MM.1S (cell line): ENCODE measurements at regions not wholly inside any gene's neighbourhood (a gene's known extent, or its start where the extent isn't known, plus 50 kb on each side); places are given as distances from the start of the nearest gene placed in this dataset.

ENCODE experiments used
- DNase-seq: peaks from one replicate; pipeline ENCODE4 v3.0.0-alpha.2; 2015
- H2AFZ ChIP-seq: fragments of 300-600 bp; sonication (generic); 2 replicates; pipeline ENCODE4 v1.6.0; 2016; ENCODE audit warnings: antibody characterized with exemption, low read length
- H3F3A ChIP-seq: fragments of 300-600 bp; sonication (generic); 2 replicates; pipeline ENCODE4 v1.6.1; 2016; ENCODE audit warnings: mild to moderate bottlenecking, antibody characterized with exemption, low read length, moderate library complexity, mixed read lengths; ENCODE audit not compliant: insufficient read depth
- H3K27ac ChIP-seq: fragments of 300-600 bp; sonication (generic); 2 replicates; pipeline ENCODE4 v1.5.1; 2016; ENCODE audit warnings: mild to moderate bottlenecking, low read length
- H3K27me3 ChIP-seq: fragments of 300-600 bp; sonication (generic); replicated peaks from 2 replicates; pipeline ENCODE4 v1.6.0; 2016; ENCODE audit warnings: low read length; ENCODE audit not compliant: insufficient read depth
- H3K36me3 ChIP-seq: fragments of 300-600 bp; sonication (generic); replicated peaks from 2 replicates; pipeline ENCODE4 v1.6.1; 2016; ENCODE audit warnings: mild to moderate bottlenecking, low read length, mixed read lengths; ENCODE audit not compliant: insufficient read depth
- H3K4me1 ChIP-seq: fragments of 300-600 bp; sonication (generic); 2 replicates; pipeline ENCODE4 v1.6.1; 2016; ENCODE audit warnings: low read length, mixed read lengths
- H3K4me2 ChIP-seq: fragments of 300-600 bp; sonication (generic); 2 replicates; pipeline ENCODE4 v1.6.0; 2016; ENCODE audit warnings: low read depth, low read length
- H3K4me3 ChIP-seq: fragments of 300-600 bp; sonication (generic); 2 replicates; pipeline ENCODE4 v1.5.1; 2016; ENCODE audit warnings: low read length, mixed read lengths
- H3K79me2 ChIP-seq: fragments of 300-600 bp; sonication (generic); 2 replicates; pipeline ENCODE4 v1.6.1; 2016; ENCODE audit warnings: mixed run types, low read length, mixed read lengths
- H3K9ac ChIP-seq: fragments of 300-600 bp; sonication (generic); 2 replicates; pipeline ENCODE4 v1.6.1; 2016; ENCODE audit warnings: low read length, mixed read lengths
- H3K9me2 ChIP-seq: fragments of 300-600 bp; sonication (generic); replicated peaks from 2 replicates; pipeline ENCODE4 v1.6.1; 2016; ENCODE audit warnings: mild to moderate bottlenecking, low read length, mixed read lengths; ENCODE audit not compliant: insufficient read depth
- H3K9me3 ChIP-seq: fragments of 300-600 bp; sonication (generic); replicated peaks from 2 replicates; pipeline ENCODE4 v1.6.1; 2016; ENCODE audit warnings: mild to moderate bottlenecking, low read length, mixed read lengths; ENCODE audit not compliant: insufficient read depth
- H4K20me1 ChIP-seq: fragments of 300-600 bp; sonication (generic); 2 replicates; pipeline ENCODE4 v1.6.1; 2016; ENCODE audit warnings: mild to moderate bottlenecking, low read length, moderate library complexity, mixed read lengths; ENCODE audit not compliant: insufficient read depth
- EZH2 ChIP-seq: fragments of 300-600 bp; sonication (generic); optimal IDR thresholded peaks from 2 replicates; pipeline ENCODE3; 2017; ENCODE audit warnings: low read depth, mild to moderate bottlenecking, antibody characterized with exemption, low read length, mixed read lengths
- EZH2phosphoT487 ChIP-seq: fragments of 300-600 bp; sonication (generic); IDR thresholded peaks from 2 replicates; pipeline ENCODE4 v1.6.1; 2018; ENCODE audit warnings: antibody characterized with exemption, low read length
- TF ChIP-seq, protein P1 (sequence below): fragments of 300-600 bp; sonication (generic); IDR thresholded peaks from 2 replicates; pipeline ENCODE4 v1.5.1; 2016; ENCODE audit warnings: antibody characterized with exemption, low read length, mixed read lengths

DNA sequence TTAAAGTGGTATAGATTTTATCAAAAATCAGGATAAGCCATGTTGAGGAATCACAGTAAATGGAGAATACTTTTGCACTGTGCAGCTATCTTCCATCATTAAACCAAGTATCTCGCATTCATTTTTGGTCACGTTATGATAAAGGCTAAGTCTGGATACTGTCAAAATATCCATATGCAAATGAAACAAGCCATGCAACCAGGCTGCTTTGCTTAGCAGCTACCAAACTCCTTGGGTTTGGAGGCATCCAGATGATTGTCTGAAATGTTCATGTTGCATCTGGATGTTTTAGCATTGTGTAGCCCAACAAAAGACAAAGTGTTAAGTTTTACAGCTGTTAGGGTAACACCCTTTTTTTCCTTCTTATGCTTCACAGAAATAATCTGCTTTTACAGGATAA, 322.9 kb upstream of the MDFIC2 start:
- H3K9me3 ChIP-seq: no peaks in the 10 kb centered on the region
- H3K9ac ChIP-seq: no peak overlapping the region
- TF ChIP-seq EZH2 (no peak), EZH2phosphoT487 (no peak)
- TF ChIP-seq, protein P1, sequence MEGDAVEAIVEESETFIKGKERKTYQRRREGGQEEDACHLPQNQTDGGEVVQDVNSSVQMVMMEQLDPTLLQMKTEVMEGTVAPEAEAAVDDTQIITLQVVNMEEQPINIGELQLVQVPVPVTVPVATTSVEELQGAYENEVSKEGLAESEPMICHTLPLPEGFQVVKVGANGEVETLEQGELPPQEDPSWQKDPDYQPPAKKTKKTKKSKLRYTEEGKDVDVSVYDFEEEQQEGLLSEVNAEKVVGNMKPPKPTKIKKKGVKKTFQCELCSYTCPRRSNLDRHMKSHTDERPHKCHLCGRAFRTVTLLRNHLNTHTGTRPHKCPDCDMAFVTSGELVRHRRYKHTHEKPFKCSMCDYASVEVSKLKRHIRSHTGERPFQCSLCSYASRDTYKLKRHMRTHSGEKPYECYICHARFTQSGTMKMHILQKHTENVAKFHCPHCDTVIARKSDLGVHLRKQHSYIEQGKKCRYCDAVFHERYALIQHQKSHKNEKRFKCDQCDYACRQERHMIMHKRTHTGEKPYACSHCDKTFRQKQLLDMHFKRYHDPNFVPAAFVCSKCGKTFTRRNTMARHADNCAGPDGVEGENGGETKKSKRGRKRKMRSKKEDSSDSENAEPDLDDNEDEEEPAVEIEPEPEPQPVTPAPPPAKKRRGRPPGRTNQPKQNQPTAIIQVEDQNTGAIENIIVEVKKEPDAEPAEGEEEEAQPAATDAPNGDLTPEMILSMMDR: no peak
- no peaks in the 10 kb centered on the region for H3K36me3 ChIP-seq
- H2AFZ ChIP-seq: no peak overlapping the region
- no peaks in the 10 kb centered on the region for H3K79me2 ChIP-seq
- H3K4me3 ChIP-seq: no peak overlapping the region
- no peaks in the 10 kb centered on the region for H3K4me1 ChIP-seq
- no peaks in the 10 kb centered on the region for H4K20me1 ChIP-seq
- no peak overlapping the region for H3K4me2 ChIP-seq
- no peaks in the 10 kb centered on the region for H3K9me2 ChIP-seq
- H3F3A ChIP-seq: no peaks in the 10 kb centered on the region
- H3K27me3 ChIP-seq: no peaks in the 10 kb centered on the region
- no peak overlapping the region for H3K27ac ChIP-seq
- no peak for DNase-seq

DNA sequence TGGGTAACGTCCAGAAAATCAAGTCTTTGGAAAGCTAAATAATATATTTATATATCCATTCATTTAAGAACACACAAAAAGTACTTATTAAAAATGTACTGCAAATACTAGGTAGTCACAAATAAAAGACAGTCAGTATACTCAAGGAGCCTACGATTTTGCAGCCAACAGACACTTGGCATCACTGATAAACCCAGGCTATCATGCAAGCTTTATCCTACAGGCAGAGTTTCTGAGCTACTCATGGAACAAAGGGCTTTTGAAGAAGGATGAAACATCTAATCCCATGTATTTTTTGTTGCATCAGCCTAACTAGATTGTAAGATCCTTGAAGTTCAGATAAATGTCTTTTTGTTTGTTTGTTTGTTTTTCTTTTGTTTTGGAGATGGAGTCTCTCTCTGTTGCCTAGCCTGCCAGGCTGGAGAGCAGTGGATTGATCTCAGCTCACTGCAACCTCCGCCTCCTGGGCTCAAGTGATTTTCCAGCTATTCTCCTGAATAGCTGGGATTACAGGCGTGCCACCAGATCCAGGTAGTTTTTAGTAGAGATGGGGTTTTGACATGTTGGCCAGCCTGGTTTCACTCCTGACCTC, 319.4 kb upstream of the MDFIC2 start:
- no peak for DNase-seq
- Histone ChIP-seq H3K9ac (no peak overlapping the region), H3K4me2 (no peak overlapping the region)

DNA sequence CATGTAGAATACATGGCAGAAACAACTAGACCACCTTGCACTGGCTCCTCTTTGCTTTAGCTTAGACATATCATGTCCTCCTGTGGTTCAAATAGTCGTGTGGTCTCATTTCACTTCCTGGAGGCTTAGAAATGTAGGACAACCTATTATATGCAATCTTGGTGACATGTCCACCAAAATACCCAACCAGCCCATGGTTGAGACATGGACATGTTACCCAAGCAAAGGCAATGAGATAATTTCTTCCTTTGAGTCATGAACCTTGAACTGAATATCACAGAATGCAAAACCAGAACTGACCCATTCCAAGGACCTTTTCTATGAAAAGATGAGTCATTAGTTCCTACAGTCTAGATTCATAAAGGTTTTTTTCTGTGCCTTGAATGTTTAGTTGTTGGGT, 309.0 kb upstream of the MDFIC2 start:
- Histone ChIP-seq H3K36me3 (no peaks in the 10 kb centered on the region), H3K27ac (no peak overlapping the region), H3K79me2 (no peaks in the 10 kb centered on the region), H3K9ac (no peak overlapping the region), H3K9me3 (no peaks in the 10 kb centered on the region), H4K20me1 (no peaks in the 10 kb centered on the region), H3F3A (no peaks in the 10 kb centered on the region), H3K4me2 (no peak overlapping the region), H3K27me3 (no peaks in the 10 kb centered on the region), H3K4me3 (no peak overlapping the region), H3K4me1 (no peaks in the 10 kb centered on the region), H3K9me2 (no peaks in the 10 kb centered on the region), H2AFZ (no peak overlapping the region)
- DNase-seq: no peak
- TF ChIP-seq EZH2: no peak
- no peak for TF ChIP-seq EZH2phosphoT487
- TF ChIP-seq, protein P1: no peak

More for the DNA sequence above, 319.4 kb upstream of the MDFIC2 start:
- no peaks in the 10 kb centered on the region for H3K27me3 ChIP-seq
- H2AFZ ChIP-seq: no peak overlapping the region
- H3K9me2 ChIP-seq: no peaks in the 10 kb centered on the region
- no peak overlapping the region for H3K4me3 ChIP-seq
- no peak for TF ChIP-seq EZH2
- TF ChIP-seq, protein P1: no peak
- H3K9me3 ChIP-seq: no peaks in the 10 kb centered on the region
- H4K20me1 ChIP-seq: no peaks in the 10 kb centered on the region
- no peaks in the 10 kb centered on the region for H3K4me1 ChIP-seq
- H3K36me3 ChIP-seq: no peaks in the 10 kb centered on the region
- H3K79me2 ChIP-seq: no peaks in the 10 kb centered on the region
- no peaks in the 10 kb centered on the region for H3F3A ChIP-seq
- no peak overlapping the region for H3K27ac ChIP-seq
